Ishikawa (cell line): ENCODE measurements at regions not wholly inside any gene's neighbourhood (a gene's known extent, or its start where the extent isn't known, plus 50 kb on each side); places are given as distances from the start of the nearest gene placed in this dataset.

Experiments used
- CEBPB ChIP-seq: IDR thresholded peaks from 2 replicates; pipeline ENCODE4 v1.6.1; 2012
- CREB1 ChIP-seq: IDR thresholded peaks from 2 replicates; pipeline ENCODE4 v1.6.1; 2012; ENCODE audit warnings: low read depth
- EGR1 ChIP-seq: IDR thresholded peaks from 2 replicates; pipeline ENCODE4 v1.6.1; 2012
- EP300 ChIP-seq: IDR thresholded peaks from 2 replicates; pipeline ENCODE4 v1.6.1; 2012; ENCODE audit warnings: borderline replicate concordance
- FOXM1 ChIP-seq: IDR thresholded peaks from 2 replicates; pipeline ENCODE4 v1.6.1; 2012; ENCODE audit warnings: low read depth, borderline replicate concordance
- MAX ChIP-seq: IDR thresholded peaks from 2 replicates; pipeline ENCODE4 v1.6.1; 2012
- NFIC ChIP-seq: IDR thresholded peaks from 2 replicates; pipeline ENCODE4 v1.6.1; 2012
- RAD21 ChIP-seq: IDR thresholded peaks from 2 replicates; pipeline ENCODE4 v1.6.1; 2012; ENCODE audit warnings: low read depth
- TAF1 ChIP-seq: IDR thresholded peaks from 2 replicates; pipeline ENCODE4 v1.6.1; 2012; ENCODE audit warnings: low read depth, mild to moderate bottlenecking
- TCF12 ChIP-seq: IDR thresholded peaks from 2 replicates; pipeline ENCODE4 v1.6.1; 2012; ENCODE audit warnings: low read depth
- TEAD4 ChIP-seq: IDR thresholded peaks from 2 replicates; pipeline ENCODE4 v1.6.1; 2012
- USF1 ChIP-seq: IDR thresholded peaks from 2 replicates; pipeline ENCODE4 v1.6.1; 2012
- YY1 ChIP-seq: IDR thresholded peaks from 2 replicates; pipeline ENCODE4 v1.6.1; 2012; ENCODE audit warnings: low read depth
- ZBTB7A ChIP-seq: IDR thresholded peaks from 2 replicates; pipeline ENCODE4 v1.6.1; 2012; ENCODE audit warnings: low read depth
- TF ChIP-seq, protein P1 (sequence below): IDR thresholded peaks from 2 replicates; pipeline ENCODE4 v1.6.1; 2012; ENCODE audit warnings: low read depth, mild to moderate bottlenecking

GRCh38 chrX:23228454-23228853 is 106.2 kb upstream of the PTCHD1 start:
- no peak for TF ChIP-seq FOXM1
- no peak for TF ChIP-seq CREB1

GRCh38 chrX:23228950-23229448 is 105.7 kb upstream of the PTCHD1 start:
- no peak for TF ChIP-seq TCF12
- no peak for TF ChIP-seq MAX
- no peak for TF ChIP-seq USF1
- no peak for TF ChIP-seq EGR1
- TF ChIP-seq, protein P1, sequence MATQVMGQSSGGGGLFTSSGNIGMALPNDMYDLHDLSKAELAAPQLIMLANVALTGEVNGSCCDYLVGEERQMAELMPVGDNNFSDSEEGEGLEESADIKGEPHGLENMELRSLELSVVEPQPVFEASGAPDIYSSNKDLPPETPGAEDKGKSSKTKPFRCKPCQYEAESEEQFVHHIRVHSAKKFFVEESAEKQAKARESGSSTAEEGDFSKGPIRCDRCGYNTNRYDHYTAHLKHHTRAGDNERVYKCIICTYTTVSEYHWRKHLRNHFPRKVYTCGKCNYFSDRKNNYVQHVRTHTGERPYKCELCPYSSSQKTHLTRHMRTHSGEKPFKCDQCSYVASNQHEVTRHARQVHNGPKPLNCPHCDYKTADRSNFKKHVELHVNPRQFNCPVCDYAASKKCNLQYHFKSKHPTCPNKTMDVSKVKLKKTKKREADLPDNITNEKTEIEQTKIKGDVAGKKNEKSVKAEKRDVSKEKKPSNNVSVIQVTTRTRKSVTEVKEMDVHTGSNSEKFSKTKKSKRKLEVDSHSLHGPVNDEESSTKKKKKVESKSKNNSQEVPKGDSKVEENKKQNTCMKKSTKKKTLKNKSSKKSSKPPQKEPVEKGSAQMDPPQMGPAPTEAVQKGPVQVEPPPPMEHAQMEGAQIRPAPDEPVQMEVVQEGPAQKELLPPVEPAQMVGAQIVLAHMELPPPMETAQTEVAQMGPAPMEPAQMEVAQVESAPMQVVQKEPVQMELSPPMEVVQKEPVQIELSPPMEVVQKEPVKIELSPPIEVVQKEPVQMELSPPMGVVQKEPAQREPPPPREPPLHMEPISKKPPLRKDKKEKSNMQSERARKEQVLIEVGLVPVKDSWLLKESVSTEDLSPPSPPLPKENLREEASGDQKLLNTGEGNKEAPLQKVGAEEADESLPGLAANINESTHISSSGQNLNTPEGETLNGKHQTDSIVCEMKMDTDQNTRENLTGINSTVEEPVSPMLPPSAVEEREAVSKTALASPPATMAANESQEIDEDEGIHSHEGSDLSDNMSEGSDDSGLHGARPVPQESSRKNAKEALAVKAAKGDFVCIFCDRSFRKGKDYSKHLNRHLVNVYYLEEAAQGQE: no peak
- TF ChIP-seq YY1: no peak
- TF ChIP-seq NFIC: no peak
- no peak for TF ChIP-seq RAD21
- TF ChIP-seq CEBPB: no peak
- no peak for TF ChIP-seq TAF1
- TF ChIP-seq TEAD4: no peak
- no peak for TF ChIP-seq CREB1
- no peak for TF ChIP-seq EP300
- no peak for TF ChIP-seq FOXM1
- no peak for TF ChIP-seq ZBTB7A

GRCh38 chrX:23235051-23235450 is 99.6 kb upstream of the PTCHD1 start:
- TF ChIP-seq RAD21: no peak
- TF ChIP-seq NFIC: no peak
- no peak for TF ChIP-seq CREB1
- no peak for TF ChIP-seq YY1
- no peak for TF ChIP-seq FOXM1
- TF ChIP-seq TEAD4: no peak
- no peak for TF ChIP-seq MAX
- no peak for TF ChIP-seq USF1
- no peak for TF ChIP-seq EGR1

- TF ChIP-seq FOXM1 (peak; percentile 64; the same call in 1 of the 2 replicates), NFIC (peak; percentile 84), TCF12 (peak; percentile 60; the same call in 1 of the 2 replicates), EP300 (peak; percentile 70), CEBPB (no peak), USF1 (no peak), TEAD4 (peak; percentile 61; the same call in 1 of the 2 replicates)
- TF ChIP-seq, protein P1: no peak
These were observed 88.6 kb upstream of the PTCHD1 start for GRCh38 chrX:23246001-23246400.

DNA sequence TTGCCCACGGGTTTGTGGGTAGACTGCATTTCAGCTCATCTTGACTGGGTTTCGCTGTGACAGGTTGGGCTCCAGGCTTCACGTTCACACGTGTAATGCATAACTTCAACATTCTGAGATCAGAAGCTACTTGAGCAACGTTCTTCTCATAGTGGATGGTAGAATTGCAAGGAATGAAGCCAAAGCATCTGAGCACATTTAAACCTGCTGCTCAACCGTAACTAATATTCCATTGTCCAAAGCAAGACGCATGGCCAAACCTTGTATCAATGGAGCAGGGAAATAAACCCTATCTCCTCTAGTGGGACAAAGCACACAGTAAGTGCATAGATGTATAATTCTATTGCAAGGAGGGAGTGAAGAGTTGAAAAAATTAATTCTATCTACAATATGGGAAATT is 86.5 kb upstream of the PTCHD1 start:
- TF ChIP-seq CEBPB: 0 out of 2 replicates have a peak, but pooled peaks have one; percentile 32
- TF ChIP-seq TEAD4: peak; percentile 73
- no peak for TF ChIP-seq USF1
- peak; percentile 73 for TF ChIP-seq NFIC
- TF ChIP-seq TCF12: peak; percentile 73
- TF ChIP-seq CREB1: no peak
- TF ChIP-seq FOXM1: no peak
- TF ChIP-seq RAD21: no peak
- peak; percentile 83 for TF ChIP-seq EP300
- peak; percentile 70 for TF ChIP-seq MAX
